Forelimb muscle (tissue), 1 donor: ENCODE measurements at regions not wholly inside any gene's neighbourhood (a gene's known extent, or its start where the extent isn't known, plus 50 kb on each side); places are given as distances from the start of the nearest gene placed in this dataset.

Source experiments
- DNase-seq: peaks from one replicate; pipeline ENCODE4 v3.0.0-alpha.2; 2013; ENCODE audit warnings: low read depth

GRCh38 chr3:124441766-124442165, 288.5 kb upstream of the UMPS start:
- no peak for DNase-seq

- DNase-seq, result no peak
Measured at GRCh38 chr3:124442463-124442862, 287.8 kb upstream of the UMPS start.

DNA sequence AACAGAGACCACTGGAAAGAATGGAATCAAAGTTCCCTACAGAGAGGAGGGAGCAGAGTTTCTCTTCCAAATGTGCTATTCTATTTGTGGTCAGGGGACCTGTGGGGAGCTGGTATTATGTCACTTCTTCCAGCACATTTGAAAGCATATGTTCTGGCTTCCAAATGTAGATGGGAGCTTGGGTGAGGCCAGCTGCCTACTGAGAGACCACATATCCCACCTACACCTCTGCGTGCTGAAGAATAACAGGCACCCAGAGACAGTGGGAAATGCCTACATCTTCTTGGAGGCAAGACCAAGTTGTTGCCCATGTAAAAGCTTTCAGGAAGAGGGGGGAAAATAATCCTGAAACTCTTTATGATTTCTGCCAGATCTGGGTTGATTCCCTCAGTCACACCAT, 286.8 kb upstream of the UMPS start:
- no peak for DNase-seq

DNA sequence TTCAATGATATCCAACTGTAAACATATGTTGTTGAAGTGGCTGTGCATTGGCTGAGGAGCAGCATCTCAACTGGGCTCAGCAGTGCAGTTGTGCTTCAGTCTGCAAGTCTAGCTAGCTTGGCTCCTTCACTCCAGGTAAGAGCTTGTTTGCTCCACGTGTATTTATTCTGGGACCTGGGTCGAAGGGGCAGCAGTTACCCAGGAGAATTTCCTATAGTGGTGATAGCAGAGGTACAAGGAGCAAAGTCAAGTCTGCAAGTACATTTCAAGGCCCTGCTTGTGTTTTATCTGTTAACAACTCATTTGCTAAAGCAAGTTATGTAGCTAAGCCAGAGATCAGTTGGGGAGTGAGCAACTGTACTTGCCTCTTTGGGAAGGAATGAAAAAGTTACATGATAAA, 286.2 kb upstream of the UMPS start:
- DNase-seq, result no peak

DNA sequence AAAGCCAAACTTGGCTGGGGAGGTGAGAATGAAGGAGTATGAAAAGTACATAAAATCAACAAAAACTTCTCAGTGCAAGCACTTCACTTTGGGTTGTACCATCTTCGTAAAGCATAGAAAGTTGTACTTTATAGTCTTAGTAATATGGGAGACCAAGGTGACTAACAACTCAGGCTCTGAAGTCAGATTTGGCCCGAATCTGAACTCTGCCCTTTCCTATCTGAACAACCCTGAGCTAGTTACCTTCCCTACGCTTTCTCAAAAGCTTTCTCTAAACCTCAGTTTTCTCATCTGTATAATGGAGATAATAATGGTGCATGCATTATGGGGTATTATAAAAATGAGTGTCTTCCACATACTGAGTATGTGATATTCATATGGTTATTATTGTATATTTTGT, 285.4 kb upstream of the UMPS start:
- no peak for DNase-seq

DNA sequence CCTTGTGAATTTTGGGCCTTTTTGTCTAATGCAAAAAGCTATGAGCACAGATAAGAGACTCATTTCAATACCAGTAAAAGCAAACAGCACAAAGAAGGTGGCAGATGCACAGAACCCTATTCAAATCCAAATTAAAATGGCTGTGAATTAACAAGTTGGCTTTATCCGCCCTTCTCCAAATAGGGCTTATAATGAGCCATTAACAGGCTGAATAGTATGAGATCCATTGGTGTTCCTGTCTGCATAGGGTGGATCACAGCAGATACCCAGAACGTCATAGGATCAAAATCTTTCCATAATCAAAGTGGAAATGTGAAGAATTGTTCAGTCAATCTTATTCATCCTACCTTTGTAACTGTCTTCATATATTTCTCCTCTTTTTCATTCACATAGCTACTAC, 282.4 kb upstream of the UMPS start:
- DNase-seq, result no peak

DNA sequence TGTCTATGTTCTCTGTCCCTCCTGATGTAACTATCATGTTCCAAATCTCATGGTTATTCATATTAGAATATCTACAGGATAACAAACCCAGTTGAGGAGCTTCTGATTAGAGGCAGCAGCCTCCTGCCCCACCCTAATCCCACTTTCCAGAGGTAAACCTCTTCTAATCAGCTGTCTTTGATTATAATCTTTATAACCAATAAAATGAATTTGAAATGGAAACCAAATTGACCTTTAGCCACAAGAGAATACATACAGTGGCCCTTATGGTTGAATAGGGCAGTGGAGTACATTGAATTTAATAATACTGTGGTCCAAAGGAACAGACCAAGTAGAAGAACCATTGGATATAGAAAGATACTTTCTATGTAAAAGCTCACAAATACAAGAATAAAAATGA, 281.3 kb upstream of the UMPS start:
- no peak for DNase-seq

DNA sequence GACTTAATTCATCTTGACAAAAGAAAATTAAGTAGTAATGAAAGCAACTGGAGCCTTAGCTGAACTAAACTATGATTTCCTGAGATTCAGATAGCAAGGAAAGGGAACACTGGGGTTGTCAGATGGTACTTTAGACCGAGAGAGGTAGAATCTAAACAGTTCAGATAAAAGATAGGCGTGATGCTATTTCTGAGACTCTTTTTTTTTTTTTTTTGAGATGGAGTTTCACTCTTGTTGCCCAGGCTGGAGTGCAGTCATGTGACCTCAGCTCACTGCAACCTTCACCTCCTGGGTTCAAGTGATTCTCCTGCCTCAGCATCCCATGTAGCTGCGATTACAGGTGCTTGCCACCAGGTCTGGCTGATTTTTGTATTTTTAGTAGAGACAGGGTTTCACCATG, 279.9 kb upstream of the UMPS start:
- no peak for DNase-seq

- no peak for DNase-seq
Measured at GRCh38 chr3:124451630-124452317, 278.5 kb upstream of the UMPS start.

- DNase-seq, result no peak
Measured at GRCh38 chr3:124453189-124453588, 277.1 kb upstream of the UMPS start.

GRCh38 chr3:124455891-124456290, 274.4 kb upstream of the UMPS start:
- DNase-seq, result no peak

- DNase-seq, result no peak
Measured at GRCh38 chr3:124456506-124456905, 273.7 kb upstream of the UMPS start.

DNA sequence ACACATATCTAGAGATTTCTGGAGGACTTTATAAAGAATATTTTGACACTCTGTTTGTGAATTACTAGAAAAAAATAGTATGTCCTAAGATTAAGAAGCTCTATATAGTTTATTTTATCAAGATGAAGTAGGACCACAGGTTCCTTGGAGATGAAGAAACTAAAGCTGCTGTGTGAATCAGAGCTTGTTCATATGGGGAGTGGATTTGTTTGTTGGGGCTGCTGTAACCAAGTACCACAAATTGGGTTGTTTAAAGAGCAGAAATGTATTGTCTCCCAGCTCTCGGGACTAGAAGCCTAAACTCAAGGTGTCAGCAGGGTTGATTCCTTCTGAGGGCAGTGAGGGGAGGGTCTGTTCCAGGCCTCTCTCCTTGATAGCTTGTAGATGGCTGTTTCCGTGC, 270.6 kb upstream of the UMPS start:
- no peak for DNase-seq

DNA sequence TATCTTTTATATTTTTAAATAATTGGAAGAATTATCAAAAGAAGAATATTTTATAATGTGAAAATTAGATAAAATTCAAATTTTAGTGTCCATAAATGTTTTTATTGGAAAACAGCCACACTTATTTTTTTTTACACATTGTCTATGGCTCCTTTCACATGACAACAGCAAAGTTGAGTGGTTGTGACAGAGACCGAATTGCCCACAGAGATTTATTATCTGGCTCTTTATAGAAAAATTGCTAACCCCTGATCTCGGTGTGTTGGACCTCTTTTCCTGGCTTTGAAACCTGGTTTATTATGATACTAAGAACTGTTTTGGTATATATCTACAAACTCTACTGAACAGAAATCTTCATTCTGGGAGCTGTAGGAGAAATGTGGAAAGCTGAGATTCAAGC, 269.1 kb upstream of the UMPS start:
- DNase-seq, result no peak

GRCh38 chr3:124461838-124462632, 268.2 kb upstream of the UMPS start:
- DNase-seq, result no peak

DNA sequence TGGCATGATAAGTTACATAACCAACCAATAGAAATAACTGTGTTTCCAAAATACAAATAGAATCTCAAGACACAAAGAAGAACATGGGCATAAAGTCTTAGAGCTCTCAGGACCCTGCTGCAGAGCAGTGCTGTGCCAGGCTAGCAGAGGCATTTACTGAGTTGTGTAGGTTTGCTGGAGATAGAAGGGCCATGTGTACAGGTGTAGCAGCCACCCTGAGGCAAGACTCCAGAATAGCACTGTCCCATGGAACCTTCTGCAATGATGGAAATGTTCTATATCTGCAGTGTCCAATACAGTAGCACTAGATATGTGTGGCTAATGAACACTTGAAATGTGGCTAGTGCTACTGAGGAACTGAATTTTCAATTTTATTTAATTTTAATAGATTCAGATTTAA, 267.0 kb upstream of the UMPS start:
- no peak for DNase-seq

DNA sequence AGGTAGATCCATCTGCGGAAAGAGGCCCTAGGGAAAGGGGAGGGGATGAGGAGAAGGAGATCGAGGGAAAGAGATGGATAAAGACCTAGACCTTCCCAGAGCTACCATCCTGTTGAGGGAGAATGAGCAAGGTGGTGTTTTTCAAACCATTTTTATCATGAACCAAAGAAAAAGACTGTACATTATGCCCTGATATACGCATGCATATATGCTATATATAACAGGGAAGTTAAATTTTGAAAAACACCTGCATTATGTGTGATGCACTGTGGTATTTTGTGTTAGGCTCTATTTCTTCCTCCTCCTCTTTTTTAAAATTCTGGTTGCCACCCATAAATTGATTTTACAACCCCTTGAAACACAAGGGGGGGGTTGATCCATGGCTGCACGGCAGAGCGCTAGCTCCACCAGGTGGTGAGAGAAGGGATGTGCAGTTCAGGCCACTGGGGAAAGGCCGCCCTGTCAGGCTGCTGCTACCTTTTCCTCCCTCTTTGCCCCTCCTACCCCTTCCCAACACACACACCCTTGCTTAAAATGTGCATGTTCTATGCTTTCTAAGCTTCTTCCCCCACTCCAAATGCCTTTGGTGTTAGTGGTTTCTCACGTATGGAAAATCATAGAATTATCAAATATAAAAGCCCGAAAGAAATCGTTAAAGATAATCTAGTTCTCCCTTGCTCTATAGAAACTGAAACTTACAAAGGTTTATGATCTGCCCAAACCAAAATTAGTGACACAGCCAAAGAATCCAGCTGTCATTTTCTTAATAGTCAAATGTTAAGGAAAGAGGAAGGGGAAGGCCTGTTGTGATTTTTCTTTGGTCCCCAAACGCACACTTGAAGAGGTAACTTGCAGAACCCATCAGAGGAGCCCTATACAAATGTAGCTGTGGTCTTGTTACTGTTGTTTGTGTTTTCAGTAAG, 262.0 kb upstream of the UMPS start:
- no peak for DNase-seq

DNA sequence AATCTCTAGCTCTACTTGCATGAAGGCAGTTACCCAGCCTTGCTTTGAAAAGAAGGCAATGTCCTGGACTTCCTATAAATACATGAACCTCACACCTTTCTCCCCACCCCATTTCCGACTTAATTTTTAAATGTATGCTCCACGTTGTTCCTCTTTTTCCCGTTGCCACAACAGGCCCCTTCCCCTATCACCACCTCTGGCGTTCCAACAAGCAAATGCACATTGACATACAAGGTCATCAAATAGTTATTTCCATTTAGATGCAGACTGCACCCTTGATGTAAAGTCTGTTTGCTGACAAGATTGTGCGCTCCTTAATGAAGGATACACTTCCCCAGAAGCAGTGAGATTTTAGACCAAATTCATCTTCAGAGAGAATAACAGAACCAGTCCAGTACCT, 260.7 kb upstream of the UMPS start:
- DNase-seq, result no peak

GRCh38 chr3:124478830-124479229, 251.4 kb upstream of the UMPS start:
- DNase-seq, result no peak

- no peak for DNase-seq
Measured at GRCh38 chr3:124483915-124484470, 246.3 kb upstream of the UMPS start.

GRCh38 chr3:124486324-124486723, 243.9 kb upstream of the UMPS start:
- no peak for DNase-seq

DNA sequence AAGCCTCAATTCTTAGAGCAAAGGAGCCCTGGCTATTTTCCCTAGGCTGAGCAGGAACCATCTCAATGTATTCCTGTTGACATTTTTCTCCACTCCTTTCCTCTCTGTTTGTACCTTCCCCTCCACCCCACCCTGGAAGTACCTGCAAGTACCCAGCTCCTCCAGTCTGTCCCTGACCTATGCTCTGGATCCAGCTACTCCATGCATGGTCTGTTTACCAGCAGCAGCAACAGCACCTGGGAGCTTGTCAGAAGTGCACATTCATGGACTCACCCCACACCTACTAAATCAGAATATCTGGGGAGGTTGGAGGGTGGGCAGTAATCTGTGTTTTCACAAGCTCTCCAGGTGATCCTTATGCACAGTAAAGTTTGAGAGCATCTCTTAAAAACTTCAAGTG, 240.7 kb upstream of the UMPS start:
- DNase-seq, result no peak
